HG03103 (cell line): ENCODE measurements at regions not wholly inside any gene's neighbourhood (a gene's known extent, or its start where the extent isn't known, plus 50 kb on each side); places are given as distances from the start of the nearest gene placed in this dataset.

ENCODE experiments used
- ATAC-seq: cut with Tn5 transposase; IDR thresholded peaks from one replicate; pipeline ENCODE4 v1.9.1; 2021; ENCODE audit warnings: low read depth; ENCODE audit not compliant: unreplicated experiment

GRCh38 chr1:170219163-170219562, 73.4 kb downstream of the NTMT2 start:
- no peak for ATAC-seq

- no peak for ATAC-seq
Observed at GRCh38 chr1:170221031-170221430, 75.3 kb downstream of the NTMT2 start.

GRCh38 chr1:170221495-170221894, 75.7 kb downstream of the NTMT2 start:
- ATAC-seq, result no peak

- no peak for ATAC-seq
Observed at GRCh38 chr1:170224469-170224868, 78.7 kb downstream of the NTMT2 start.

- ATAC-seq, result no peak
Observed at GRCh38 chr1:170225781-170226530, 80.2 kb downstream of the NTMT2 start.

- no peak for ATAC-seq
Observed at GRCh38 chr1:170226767-170227166, 81.0 kb downstream of the NTMT2 start.

- ATAC-seq, result no peak
Observed at GRCh38 chr1:170230323-170230722, 84.6 kb downstream of the NTMT2 start.

GRCh38 chr1:170231662-170232061, 85.9 kb downstream of the NTMT2 start:
- no peak for ATAC-seq

GRCh38 chr1:170238704-170239391, 93.1 kb downstream of the NTMT2 start:
- ATAC-seq, result no peak

- ATAC-seq, result no peak
Observed at GRCh38 chr1:170239445-170239844, 93.7 kb downstream of the NTMT2 start.

GRCh38 chr1:170240409-170240808, 94.7 kb downstream of the NTMT2 start:
- peak; percentile 92 for ATAC-seq

GRCh38 chr1:170241266-170241851, 95.6 kb downstream of the NTMT2 start:
- no peak for ATAC-seq

GRCh38 chr1:170247751-170248521, 102.2 kb downstream of the NTMT2 start:
- no peak for ATAC-seq

GRCh38 chr1:170250531-170251276, 104.9 kb downstream of the NTMT2 start:
- no peak for ATAC-seq

- ATAC-seq, result no peak
Observed at GRCh38 chr1:170252851-170253579, 107.3 kb downstream of the NTMT2 start.

- no peak for ATAC-seq
Observed at GRCh38 chr1:170254371-170254770, 108.6 kb downstream of the NTMT2 start.

- ATAC-seq, result no peak
Observed at GRCh38 chr1:170261669-170262068, 115.9 kb downstream of the NTMT2 start.

GRCh38 chr1:170262276-170262939, 116.6 kb downstream of the NTMT2 start:
- ATAC-seq, result no peak

GRCh38 chr1:170265234-170265633, 119.5 kb downstream of the NTMT2 start:
- no peak for ATAC-seq
